22Rv1 (cell line): ENCODE measurements at regions not wholly inside any gene's neighbourhood (a gene's known extent, or its start where the extent isn't known, plus 50 kb on each side); places are given as distances from the start of the nearest gene placed in this dataset.

ENCODE experiments used
- ZFX ChIP-seq: fragments of 450-650 bp; IDR thresholded peaks from 2 replicates; pipeline ENCODE4 v1.6.1; 2017; ENCODE audit warnings: antibody characterized with exemption, borderline replicate concordance
- TF ChIP-seq, protein P1 (sequence below): fragments of 450-650 bp; IDR thresholded peaks from 2 replicates; pipeline ENCODE4 v1.5.1; 2017; ENCODE audit warnings: mild to moderate bottlenecking

DNA sequence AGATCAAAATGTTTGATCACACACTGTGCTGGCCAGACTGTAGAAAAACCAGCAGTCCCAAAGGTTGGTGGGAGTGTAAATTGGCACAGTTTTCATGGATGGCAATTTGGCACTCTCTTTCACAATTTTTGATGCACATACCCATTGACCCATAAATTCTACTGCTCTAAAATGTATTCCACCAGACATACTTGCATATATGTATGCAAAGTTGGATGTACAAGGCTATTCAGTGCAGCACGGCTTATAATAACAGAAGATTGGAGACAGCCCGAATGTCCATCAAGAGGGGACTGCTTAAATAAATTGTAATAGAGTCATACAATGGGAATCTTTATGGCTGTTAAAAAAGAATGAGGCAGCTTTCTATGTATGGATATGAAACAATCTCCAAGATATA lies 101.7 kb upstream of the TOP1 start:
- TF ChIP-seq, protein P1, sequence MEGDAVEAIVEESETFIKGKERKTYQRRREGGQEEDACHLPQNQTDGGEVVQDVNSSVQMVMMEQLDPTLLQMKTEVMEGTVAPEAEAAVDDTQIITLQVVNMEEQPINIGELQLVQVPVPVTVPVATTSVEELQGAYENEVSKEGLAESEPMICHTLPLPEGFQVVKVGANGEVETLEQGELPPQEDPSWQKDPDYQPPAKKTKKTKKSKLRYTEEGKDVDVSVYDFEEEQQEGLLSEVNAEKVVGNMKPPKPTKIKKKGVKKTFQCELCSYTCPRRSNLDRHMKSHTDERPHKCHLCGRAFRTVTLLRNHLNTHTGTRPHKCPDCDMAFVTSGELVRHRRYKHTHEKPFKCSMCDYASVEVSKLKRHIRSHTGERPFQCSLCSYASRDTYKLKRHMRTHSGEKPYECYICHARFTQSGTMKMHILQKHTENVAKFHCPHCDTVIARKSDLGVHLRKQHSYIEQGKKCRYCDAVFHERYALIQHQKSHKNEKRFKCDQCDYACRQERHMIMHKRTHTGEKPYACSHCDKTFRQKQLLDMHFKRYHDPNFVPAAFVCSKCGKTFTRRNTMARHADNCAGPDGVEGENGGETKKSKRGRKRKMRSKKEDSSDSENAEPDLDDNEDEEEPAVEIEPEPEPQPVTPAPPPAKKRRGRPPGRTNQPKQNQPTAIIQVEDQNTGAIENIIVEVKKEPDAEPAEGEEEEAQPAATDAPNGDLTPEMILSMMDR: no peak
- TF ChIP-seq ZFX: no peak
